Osteoblast (primary cell): ENCODE measurements at regions not wholly inside any gene's neighbourhood (a gene's known extent, or its start where the extent isn't known, plus 50 kb on each side); places are given as distances from the start of the nearest gene placed in this dataset.
"Not testable (repeated sequence)": the region's sequence is repeated elsewhere in the genome, so short reads cannot be mapped to it uniquely, and the experiment has no call there.

ENCODE experiments used
- DNase-seq: peaks from one replicate; pipeline ENCODE4 v3.0.0; 2011; ENCODE audit warnings: low spot score, mixed read lengths; ENCODE audit not compliant: insufficient read length; ENCODE audit errors: missing footprints
- H2AFZ ChIP-seq: 2 replicates; pipeline ENCODE4 v1.6.0; 2011; ENCODE audit warnings: mild to moderate bottlenecking, low read length
- H3K27ac ChIP-seq: 2 replicates; pipeline ENCODE4 v1.5.1; 2011; ENCODE audit warnings: mild to moderate bottlenecking, low read depth, low read length, moderate library complexity
- H3K27me3 ChIP-seq: 2 replicates; pipeline ENCODE4 v1.6.0; 2012; ENCODE audit warnings: mild to moderate bottlenecking, control low read depth, inconsistent platforms, low read length, moderate library complexity; ENCODE audit not compliant: insufficient read depth
- H3K36me3 ChIP-seq: 2 replicates; pipeline ENCODE4 v1.5.1; 2011; ENCODE audit warnings: mild to moderate bottlenecking, low read length, control low read depth, moderate library complexity; ENCODE audit not compliant: insufficient read depth
- H3K4me1 ChIP-seq: 2 replicates; pipeline ENCODE4 v1.5.1; 2011; ENCODE audit warnings: mild to moderate bottlenecking, low read length, control low read depth, moderate library complexity; ENCODE audit not compliant: insufficient read depth
- H3K4me2 ChIP-seq: 2 replicates; pipeline ENCODE4 v1.6.0; 2011; ENCODE audit warnings: mild to moderate bottlenecking, low read length; ENCODE audit not compliant: insufficient read depth
- H3K4me3 ChIP-seq: fragments of 200-600 bp; sonication (generic); 3 replicates; pipeline ENCODE4 v1.5.1; 2012; ENCODE audit warnings: mild to moderate bottlenecking, low read length, inconsistent platforms; ENCODE audit not compliant: insufficient read depth
- H3K79me2 ChIP-seq: 2 replicates; pipeline ENCODE4 v1.6.0; 2012; ENCODE audit warnings: mild to moderate bottlenecking, low read length, control low read depth, inconsistent platforms; ENCODE audit not compliant: insufficient read depth
- H3K9me3 ChIP-seq: 2 replicates; pipeline ENCODE4 v1.5.1; 2011; ENCODE audit warnings: low read depth, low read length, control low read depth
- H4K20me1 ChIP-seq: 2 replicates; pipeline ENCODE4 v1.6.0; 2012; ENCODE audit warnings: mild to moderate bottlenecking, low read length, control low read depth; ENCODE audit not compliant: insufficient read depth
- CTCF ChIP-seq: IDR thresholded peaks from 2 replicates; pipeline ENCODE4 v1.5.1; 2011; ENCODE audit warnings: mild to moderate bottlenecking, low read depth, low read length, moderate library complexity; ENCODE audit errors: extremely low read depth

- TF ChIP-seq CTCF, result no peak
- Histone ChIP-seq H3K4me3 (no peak overlapping the region), H3K4me2 (no peak overlapping the region), H3K4me1 (no peaks in the 10 kb centered on the region), H2AFZ (no peak overlapping the region), H3K36me3 (no peaks in the 10 kb centered on the region), H4K20me1 (no peaks in the 10 kb centered on the region), H3K9me3 (no peaks in the 10 kb centered on the region), H3K27me3 (no peaks in the 10 kb centered on the region), H3K79me2 (no peaks in the 10 kb centered on the region), H3K27ac (no peak overlapping the region)
- no peak for DNase-seq
These were observed 430.5 kb upstream of the RORB start for GRCh38 chr9:74066605-74067004.

- Histone ChIP-seq H3K79me2 (no peaks in the 10 kb centered on the region), H3K27ac (no peak overlapping the region), H3K4me1 (no peaks in the 10 kb centered on the region), H4K20me1 (no peaks in the 10 kb centered on the region), H3K9me3 (no peaks in the 10 kb centered on the region), H3K4me3 (no peak overlapping the region), H2AFZ (no peak overlapping the region), H3K27me3 (no peaks in the 10 kb centered on the region), H3K36me3 (no peaks in the 10 kb centered on the region), H3K4me2 (no peak overlapping the region)
- no peak for DNase-seq
- TF ChIP-seq CTCF, result no peak
These were observed 425.6 kb upstream of the RORB start for GRCh38 chr9:74071502-74071901.

GRCh38 chr9:74073897-74074296 lies 423.2 kb upstream of the RORB start:
- H3K4me1 ChIP-seq, result no peaks in the 10 kb centered on the region
- H4K20me1 ChIP-seq, result no peaks in the 10 kb centered on the region
- H3K4me2 ChIP-seq, result no peak overlapping the region
- H3K36me3 ChIP-seq, result no peaks in the 10 kb centered on the region
- TF ChIP-seq CTCF, result no peak
- H3K9me3 ChIP-seq, result no peaks in the 10 kb centered on the region
- no peak for DNase-seq
- H3K27ac ChIP-seq, result no peak overlapping the region
- H2AFZ ChIP-seq, result no peak overlapping the region
- H3K4me3 ChIP-seq, result no peak overlapping the region
- no peaks in the 10 kb centered on the region for H3K27me3 ChIP-seq
- no peaks in the 10 kb centered on the region for H3K79me2 ChIP-seq

GRCh38 chr9:74078647-74079046 lies 418.5 kb upstream of the RORB start:
- no peak for TF ChIP-seq CTCF
- H2AFZ ChIP-seq, result no peak overlapping the region
- H3K27me3 ChIP-seq, result no peaks in the 10 kb centered on the region
- H3K4me1 ChIP-seq, result no peaks in the 10 kb centered on the region
- H3K4me2 ChIP-seq, result no peak overlapping the region
- no peak overlapping the region for H3K27ac ChIP-seq
- H3K79me2 ChIP-seq, result no peaks in the 10 kb centered on the region
- H3K36me3 ChIP-seq, result no peaks in the 10 kb centered on the region
- no peaks in the 10 kb centered on the region for H3K9me3 ChIP-seq
- H4K20me1 ChIP-seq, result no peaks in the 10 kb centered on the region
- DNase-seq, result no peak
- H3K4me3 ChIP-seq, result no peak overlapping the region

GRCh38 chr9:74080652-74081051 lies 416.5 kb upstream of the RORB start:
- H3K27ac ChIP-seq, result not testable (repeated sequence)

More at GRCh38 chr9:74080652-74081051, 416.5 kb upstream of the RORB start:
- not testable (repeated sequence) for H3K79me2 ChIP-seq, H3K27me3 ChIP-seq, H3K4me3 ChIP-seq, H3K9me3 ChIP-seq, H4K20me1 ChIP-seq, H3K4me2 ChIP-seq, H3K36me3 ChIP-seq, H3K4me1 ChIP-seq, DNase-seq, H2AFZ ChIP-seq
